ENCODE measurements at regions not wholly inside any gene's neighbourhood (a gene's known extent, or its start where the extent isn't known, plus 50 kb on each side); places are given as distances from the start of the nearest gene placed in this dataset.

DNA sequence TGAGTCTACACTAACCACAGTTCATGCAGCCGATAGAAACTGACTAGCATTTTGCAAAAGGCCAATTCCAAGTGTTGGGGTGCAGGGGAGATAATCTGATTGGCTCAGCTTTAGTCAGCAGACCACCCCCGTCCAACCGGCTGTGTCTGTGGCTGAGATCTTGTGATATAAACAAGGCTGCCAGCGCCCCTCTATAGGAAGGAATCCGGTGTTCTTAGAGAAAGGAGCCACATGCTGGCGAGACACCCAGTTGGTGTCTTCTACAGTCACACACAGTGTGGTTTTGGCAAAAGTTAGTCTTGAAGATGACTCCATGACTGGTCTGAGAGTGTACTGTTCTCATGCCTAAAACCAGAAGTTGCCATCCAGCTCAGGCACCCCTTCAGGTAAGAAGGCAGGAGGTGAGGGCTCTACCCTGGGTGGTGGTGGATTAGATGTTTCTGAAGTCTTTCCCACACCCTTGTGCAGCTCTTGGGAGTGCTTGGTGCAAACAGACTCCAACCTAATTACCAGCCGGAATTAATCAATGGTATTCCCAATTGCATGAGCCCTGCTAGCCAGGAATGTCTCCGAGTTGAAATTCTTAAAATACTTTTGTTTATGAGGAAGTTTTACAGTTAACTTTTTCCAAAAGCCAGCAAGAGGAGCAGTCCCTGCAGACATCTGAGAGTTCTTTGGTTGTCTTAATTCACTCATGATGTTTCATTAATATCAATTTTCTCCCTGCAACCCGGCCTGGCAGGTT is 172.3 kb upstream of the IRX6 start:
- CTCF ChIA-PET, result no interaction called here

DNA sequence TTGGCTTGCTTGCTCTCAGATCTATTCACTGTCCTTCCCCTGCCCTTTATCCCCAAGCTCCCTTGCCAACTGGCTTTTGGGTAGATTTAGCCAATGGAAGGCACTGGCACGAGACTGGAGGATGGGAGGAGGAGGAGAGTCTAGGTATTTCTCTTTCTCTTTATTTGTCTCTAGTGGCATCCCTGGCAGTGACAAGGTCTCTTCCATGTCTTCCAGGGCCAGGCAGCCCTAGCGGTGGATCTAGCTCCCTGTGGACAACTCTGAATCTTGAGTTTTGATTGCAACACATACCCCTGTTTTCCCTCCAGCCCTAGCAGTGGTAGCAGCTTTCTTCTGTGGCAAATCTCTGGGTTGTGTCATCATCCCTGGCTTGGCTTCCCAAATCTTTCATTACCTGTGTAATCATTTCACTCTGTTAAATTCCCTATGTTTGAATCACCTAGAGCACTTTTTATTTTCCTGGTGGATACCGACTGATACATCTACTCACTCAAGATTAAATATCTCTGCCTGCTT is 171.1 kb upstream of the IRX6 start:
- TF ChIP-seq, protein P1, sequence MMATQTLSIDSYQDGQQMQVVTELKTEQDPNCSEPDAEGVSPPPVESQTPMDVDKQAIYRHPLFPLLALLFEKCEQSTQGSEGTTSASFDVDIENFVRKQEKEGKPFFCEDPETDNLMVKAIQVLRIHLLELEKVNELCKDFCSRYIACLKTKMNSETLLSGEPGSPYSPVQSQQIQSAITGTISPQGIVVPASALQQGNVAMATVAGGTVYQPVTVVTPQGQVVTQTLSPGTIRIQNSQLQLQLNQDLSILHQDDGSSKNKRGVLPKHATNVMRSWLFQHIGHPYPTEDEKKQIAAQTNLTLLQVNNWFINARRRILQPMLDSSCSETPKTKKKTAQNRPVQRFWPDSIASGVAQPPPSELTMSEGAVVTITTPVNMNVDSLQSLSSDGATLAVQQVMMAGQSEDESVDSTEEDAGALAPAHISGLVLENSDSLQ (IDR thresholded peaks at IDR 0.05), result no peak
- TF ChIP-seq TARDBP (IDR thresholded peaks at IDR 0.05) (no peak), L3MBTL2 (conservative IDR thresholded peaks at IDR 0.05) (no peak), CTBP1 (IDR thresholded peaks at IDR 0.05; ENCODE audit: borderline replicate concordance) (no peak), FOXA1 (IDR thresholded peaks at IDR 0.05) (no peak), BHLHE40 (IDR thresholded peaks at IDR 0.05; ENCODE audit: borderline replicate concordance) (no peak), SP1 (IDR thresholded peaks at IDR 0.05) (no peak), FOXK2 (IDR thresholded peaks at IDR 0.05) (no peak), ELF4 (IDR thresholded peaks at IDR 0.05) (no peak), HDGF (IDR thresholded peaks at IDR 0.05; ENCODE audit: borderline replicate concordance) (no peak), LEF1 (IDR thresholded peaks at IDR 0.05; ENCODE audit: borderline replicate concordance) (no peak), ZNF384 (IDR thresholded peaks at IDR 0.05) (no peak), SUZ12 (IDR thresholded peaks at IDR 0.05) (no peak), NFRKB (IDR thresholded peaks at IDR 0.05) (no peak), FOXM1 (IDR thresholded peaks at IDR 0.05; ENCODE audit: borderline replicate concordance) (no peak), ARNT (IDR thresholded peaks at IDR 0.05) (no peak)

More for the DNA sequence above, 172.3 kb upstream of the IRX6 start:
- no peak for DNase-seq (ENCODE audit: extremely low spot score)
- POLR2A ChIA-PET, result no interaction called here
- TF ChIP-seq ARNT (IDR thresholded peaks at IDR 0.05) (no peak), LEF1 (IDR thresholded peaks at IDR 0.05; ENCODE audit: borderline replicate concordance) (no peak), SP1 (IDR thresholded peaks at IDR 0.05) (no peak), ZNF384 (IDR thresholded peaks at IDR 0.05) (no peak), L3MBTL2 (conservative IDR thresholded peaks at IDR 0.05) (no peak), CTBP1 (IDR thresholded peaks at IDR 0.05; ENCODE audit: borderline replicate concordance) (no peak), ELF4 (IDR thresholded peaks at IDR 0.05) (no peak), FOXK2 (IDR thresholded peaks at IDR 0.05) (no peak), BHLHE40 (IDR thresholded peaks at IDR 0.05; ENCODE audit: borderline replicate concordance) (no peak), TARDBP (IDR thresholded peaks at IDR 0.05) (no peak), FOXA1 (IDR thresholded peaks at IDR 0.05) (no peak), FOXM1 (IDR thresholded peaks at IDR 0.05; ENCODE audit: borderline replicate concordance) (no peak)
- TF ChIP-seq, protein P1 (IDR thresholded peaks at IDR 0.05), result no peak

DNA sequence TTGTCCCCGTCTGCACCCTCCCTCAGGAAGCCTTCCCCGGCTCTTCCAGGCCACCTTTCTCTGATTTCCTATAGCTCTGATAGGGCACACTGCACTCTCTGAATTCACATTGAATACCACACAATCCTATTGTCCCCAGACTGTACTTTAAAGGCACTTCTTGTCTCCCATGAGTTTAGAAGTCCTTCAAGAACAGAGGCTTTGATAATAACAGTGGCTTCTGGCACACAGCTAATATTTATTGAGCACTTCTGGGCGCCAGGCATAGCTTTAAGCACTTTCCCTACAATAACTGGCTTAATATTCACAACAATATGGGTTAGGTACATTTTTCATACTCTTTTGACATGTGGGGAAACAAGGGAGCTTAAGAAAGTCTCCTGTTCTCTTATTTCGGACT is 169.7 kb upstream of the IRX6 start:
- DNase-seq (ENCODE audit: extremely low spot score), result no peak
- CTCF ChIA-PET, result no interaction called here
- POLR2A ChIA-PET, result no interaction called here
- TF ChIP-seq HDGF (IDR thresholded peaks at IDR 0.05; ENCODE audit: borderline replicate concordance) (no peak), SUZ12 (IDR thresholded peaks at IDR 0.05) (no peak), TARDBP (IDR thresholded peaks at IDR 0.05) (no peak), ZNF384 (IDR thresholded peaks at IDR 0.05) (no peak), FOXM1 (IDR thresholded peaks at IDR 0.05; ENCODE audit: borderline replicate concordance) (no peak), LEF1 (IDR thresholded peaks at IDR 0.05; ENCODE audit: borderline replicate concordance) (no peak), FOXK2 (IDR thresholded peaks at IDR 0.05) (no peak), NFRKB (IDR thresholded peaks at IDR 0.05) (no peak), FOXA1 (IDR thresholded peaks at IDR 0.05) (no peak)
- TF ChIP-seq, protein P1 (IDR thresholded peaks at IDR 0.05), result no peak

More for the DNA sequence above, 171.1 kb upstream of the IRX6 start:
- no peak for DNase-seq (ENCODE audit: extremely low spot score)
- POLR2A ChIA-PET, result no interaction called here
- CTCF ChIA-PET, result no interaction called here

DNA sequence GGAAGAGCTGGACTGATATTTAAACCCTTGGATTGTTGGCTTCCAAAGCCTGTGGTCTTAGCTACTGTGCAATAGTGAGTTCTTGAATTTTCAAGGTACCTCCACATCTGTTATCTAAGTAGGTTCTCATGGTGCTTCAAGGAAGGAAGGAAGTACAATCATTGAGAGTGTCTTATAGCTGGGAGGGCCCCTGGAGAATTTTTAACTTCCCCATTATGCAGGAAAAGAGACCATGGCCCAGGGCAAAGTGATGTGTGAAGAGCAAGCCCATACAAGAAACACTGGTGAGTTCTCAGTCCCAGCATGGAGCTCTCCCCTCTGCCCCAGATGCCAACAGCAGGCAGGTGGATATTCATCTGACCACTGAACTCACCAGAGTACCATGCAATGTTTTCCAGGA is 169.0 kb upstream of the IRX6 start:
- TF ChIP-seq CTBP1 (IDR thresholded peaks at IDR 0.05; ENCODE audit: borderline replicate concordance), result no peak
- TF ChIP-seq LEF1 (IDR thresholded peaks at IDR 0.05; ENCODE audit: borderline replicate concordance), result no peak
- no peak for TF ChIP-seq FOXK2 (IDR thresholded peaks at IDR 0.05)
- TF ChIP-seq FOXM1 (IDR thresholded peaks at IDR 0.05; ENCODE audit: borderline replicate concordance), result no peak
- TF ChIP-seq TARDBP (IDR thresholded peaks at IDR 0.05), result no peak
- TF ChIP-seq ELF4 (IDR thresholded peaks at IDR 0.05), result no peak
- ChIA-PET POLR2A (no interaction called here), CTCF (no interaction called here)
- no peak for DNase-seq (ENCODE audit: extremely low spot score)

DNA sequence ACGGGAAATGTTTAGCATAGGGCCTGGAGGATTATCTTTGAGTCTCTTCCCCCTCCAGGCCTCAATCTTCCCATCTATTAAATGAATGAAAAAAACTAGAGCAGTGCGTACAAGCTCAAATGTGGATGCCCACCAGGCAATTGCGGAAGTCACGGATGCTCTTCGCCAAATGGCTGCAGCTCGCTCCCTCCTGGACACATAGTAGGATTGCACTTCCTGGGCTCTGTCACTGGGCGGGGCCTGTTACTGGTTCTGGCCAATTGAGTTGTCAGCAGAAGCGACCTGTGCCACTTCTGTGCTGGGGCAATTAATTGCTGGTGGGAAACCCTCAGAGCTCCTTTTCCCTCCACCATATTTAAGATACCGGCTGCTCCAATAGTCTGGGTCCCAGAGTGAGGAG is 168.2 kb upstream of the IRX6 start:
- POLR2A ChIA-PET, result no interaction called here
- CTCF ChIA-PET, result no interaction called here
- no peak for DNase-seq (ENCODE audit: extremely low spot score)

More for the DNA sequence above, 168.2 kb upstream of the IRX6 start:
- TF ChIP-seq FOXK2 (IDR thresholded peaks at IDR 0.05) (no peak), ARNT (IDR thresholded peaks at IDR 0.05) (no peak), HDGF (IDR thresholded peaks at IDR 0.05; ENCODE audit: borderline replicate concordance) (no peak), CTBP1 (IDR thresholded peaks at IDR 0.05; ENCODE audit: borderline replicate concordance) (no peak), LEF1 (IDR thresholded peaks at IDR 0.05; ENCODE audit: borderline replicate concordance) (no peak), SP1 (IDR thresholded peaks at IDR 0.05) (no peak), TARDBP (IDR thresholded peaks at IDR 0.05) (no peak), SUZ12 (IDR thresholded peaks at IDR 0.05) (no peak), L3MBTL2 (conservative IDR thresholded peaks at IDR 0.05) (no peak), FOXM1 (IDR thresholded peaks at IDR 0.05; ENCODE audit: borderline replicate concordance) (no peak), ELF4 (IDR thresholded peaks at IDR 0.05) (no peak), FOXA1 (IDR thresholded peaks at IDR 0.05) (no peak), BHLHE40 (IDR thresholded peaks at IDR 0.05; ENCODE audit: borderline replicate concordance) (no peak), NFRKB (IDR thresholded peaks at IDR 0.05) (no peak), ZNF384 (IDR thresholded peaks at IDR 0.05) (no peak)
- TF ChIP-seq, protein P1 (IDR thresholded peaks at IDR 0.05), result no peak

Data from HEK293T (cell line).